ENCODE measurements at regions not wholly inside any gene's neighbourhood (a gene's known extent, or its start where the extent isn't known, plus 50 kb on each side); places are given as distances from the start of the nearest gene placed in this dataset.

- Mint-ChIP-seq H3K36me3 (no peaks in the 10 kb centered on the region), H3K27ac (no peak overlapping the region), H3K9me3 (no peaks in the 10 kb centered on the region)
- ATAC-seq (no peak), DNase-seq (ENCODE audit: low spot score in 2 of 2) (no peak)
Observed at GRCh38 chr5:160906090-160906489, 54.1 kb upstream of the ATP10B start.

- H3K9me3 Mint-ChIP-seq = no peaks in the 10 kb centered on the region
- ATAC-seq (no peak), DNase-seq (ENCODE audit: low spot score in 2 of 2) (no peak)
- H3K27ac Mint-ChIP-seq = no peak overlapping the region
- H3K36me3 Mint-ChIP-seq = no peaks in the 10 kb centered on the region
Observed at GRCh38 chr5:160905285-160905684, 53.3 kb upstream of the ATP10B start.

DNA sequence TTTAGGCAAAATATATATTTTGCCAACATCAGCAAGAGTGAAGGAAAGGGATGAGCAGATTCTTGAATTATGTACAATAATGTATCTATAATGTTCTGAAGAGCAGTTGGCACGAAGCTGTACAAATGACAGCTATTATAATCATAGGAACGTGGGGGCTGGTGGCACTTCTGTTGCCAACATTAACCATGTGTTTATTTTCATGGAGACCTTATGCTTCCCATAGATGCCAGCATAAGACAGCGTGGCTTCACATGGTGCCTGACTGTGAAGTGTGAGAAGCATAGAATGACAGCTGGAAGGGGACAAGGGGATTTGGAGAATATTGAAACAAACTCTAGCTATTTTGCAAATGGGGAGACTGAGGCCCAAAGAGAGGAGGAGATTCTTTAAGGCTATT, 52.6 kb upstream of the ATP10B start:
- ATAC-seq (no peak), DNase-seq (ENCODE audit: low spot score in 2 of 2) (no peak)
- Mint-ChIP-seq H3K36me3 (no peaks in the 10 kb centered on the region), H3K27ac (peak overlapping the region in 1 of 2 donors; percentile 25), H3K9me3 (no peaks in the 10 kb centered on the region)

DNA sequence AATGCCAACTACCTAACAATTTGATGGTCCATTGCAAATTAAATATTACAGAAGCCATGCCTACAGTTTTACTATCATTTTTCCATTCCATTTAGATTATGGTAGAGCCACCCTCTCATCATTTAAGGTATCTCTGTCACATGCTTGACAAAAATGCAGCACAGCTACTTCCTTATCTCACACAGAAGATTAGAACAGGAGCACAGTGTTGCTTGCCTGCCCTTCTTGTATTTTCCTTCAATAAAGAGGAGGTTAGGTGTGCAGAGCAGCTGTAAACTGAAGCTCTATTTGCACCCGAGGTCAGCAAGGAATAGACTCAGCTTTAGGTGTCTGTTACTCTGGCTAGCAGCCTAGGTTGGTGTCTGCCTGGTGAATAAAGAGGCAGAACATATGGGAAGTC, 51.5 kb upstream of the ATP10B start:
- DNase-seq (ENCODE audit: low spot score in 2 of 2) (no peak), ATAC-seq (no peak)
- Mint-ChIP-seq H3K36me3 (no peaks in the 10 kb centered on the region), H3K9me3 (no peaks in the 10 kb centered on the region), H3K27ac (no peak overlapping the region)

GRCh38 chr5:160903076-160903475, 51.1 kb upstream of the ATP10B start:
- no peaks in the 10 kb centered on the region for H3K9me3 Mint-ChIP-seq
- no peak overlapping the region for H3K27ac Mint-ChIP-seq
- ATAC-seq (no peak), DNase-seq (ENCODE audit: low spot score in 2 of 2) (no peak)
- no peaks in the 10 kb centered on the region for H3K36me3 Mint-ChIP-seq
